ENCODE measurements at regions not wholly inside any gene's neighbourhood (a gene's known extent, or its start where the extent isn't known, plus 50 kb on each side); places are given as distances from the start of the nearest gene placed in this dataset.

DNA sequence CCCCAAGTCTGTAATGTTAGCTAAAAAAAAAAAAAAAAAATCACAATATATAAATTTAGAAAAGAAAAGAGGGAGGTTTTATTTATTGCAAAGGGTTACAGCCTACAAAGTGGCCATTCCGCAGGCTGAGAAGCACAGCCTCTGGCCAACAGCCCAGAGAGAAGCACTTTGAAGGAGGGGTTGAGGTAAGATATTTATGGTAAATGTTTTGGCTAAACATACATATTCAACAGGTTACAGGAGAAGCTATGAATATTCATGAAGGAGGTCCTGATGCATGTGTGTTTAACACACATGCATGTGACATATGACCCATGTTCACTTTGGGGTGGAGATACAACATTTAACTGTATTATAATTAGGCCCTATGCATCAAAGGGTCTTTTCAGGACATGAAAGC, 158.5 kb downstream of the TMEM114 start:
- H3K27me3 Mint-ChIP-seq (ENCODE audit: unreplicated experiment): no peaks in the 10 kb centered on the region
- H3K27ac Mint-ChIP-seq (ENCODE audit: unreplicated experiment): no peak overlapping the region
- H3K36me3 Mint-ChIP-seq (ENCODE audit: low read depth, unreplicated experiment): no peaks in the 10 kb centered on the region
- DNase-seq (ENCODE audit: low spot score): no peak
- H3K4me3 Mint-ChIP-seq (ENCODE audit: unreplicated experiment): no peak overlapping the region
- TF ChIP-seq, protein P1, sequence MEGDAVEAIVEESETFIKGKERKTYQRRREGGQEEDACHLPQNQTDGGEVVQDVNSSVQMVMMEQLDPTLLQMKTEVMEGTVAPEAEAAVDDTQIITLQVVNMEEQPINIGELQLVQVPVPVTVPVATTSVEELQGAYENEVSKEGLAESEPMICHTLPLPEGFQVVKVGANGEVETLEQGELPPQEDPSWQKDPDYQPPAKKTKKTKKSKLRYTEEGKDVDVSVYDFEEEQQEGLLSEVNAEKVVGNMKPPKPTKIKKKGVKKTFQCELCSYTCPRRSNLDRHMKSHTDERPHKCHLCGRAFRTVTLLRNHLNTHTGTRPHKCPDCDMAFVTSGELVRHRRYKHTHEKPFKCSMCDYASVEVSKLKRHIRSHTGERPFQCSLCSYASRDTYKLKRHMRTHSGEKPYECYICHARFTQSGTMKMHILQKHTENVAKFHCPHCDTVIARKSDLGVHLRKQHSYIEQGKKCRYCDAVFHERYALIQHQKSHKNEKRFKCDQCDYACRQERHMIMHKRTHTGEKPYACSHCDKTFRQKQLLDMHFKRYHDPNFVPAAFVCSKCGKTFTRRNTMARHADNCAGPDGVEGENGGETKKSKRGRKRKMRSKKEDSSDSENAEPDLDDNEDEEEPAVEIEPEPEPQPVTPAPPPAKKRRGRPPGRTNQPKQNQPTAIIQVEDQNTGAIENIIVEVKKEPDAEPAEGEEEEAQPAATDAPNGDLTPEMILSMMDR (IDR thresholded peaks at IDR 0.05; ENCODE audit: unreplicated experiment): no peak
- H3K9me3 Mint-ChIP-seq (ENCODE audit: unreplicated experiment): no peaks in the 10 kb centered on the region
- no peaks in the 10 kb centered on the region for H3K4me1 Mint-ChIP-seq (ENCODE audit: unreplicated experiment)

- Mint-ChIP-seq H3K27me3 (ENCODE audit: unreplicated experiment) (no peaks in the 10 kb centered on the region), H3K4me1 (ENCODE audit: unreplicated experiment) (no peaks in the 10 kb centered on the region), H3K9me3 (ENCODE audit: unreplicated experiment) (no peaks in the 10 kb centered on the region), H3K36me3 (ENCODE audit: low read depth, unreplicated experiment) (no peaks in the 10 kb centered on the region), H3K27ac (ENCODE audit: unreplicated experiment) (no peak overlapping the region), H3K4me3 (ENCODE audit: unreplicated experiment) (no peak overlapping the region)
- no peak for DNase-seq (ENCODE audit: low spot score)
- TF ChIP-seq, protein P1 (IDR thresholded peaks at IDR 0.05; ENCODE audit: unreplicated experiment): no peak
Measured at GRCh38 chr16:8430401-8430800, 159.9 kb downstream of the TMEM114 start.

DNA sequence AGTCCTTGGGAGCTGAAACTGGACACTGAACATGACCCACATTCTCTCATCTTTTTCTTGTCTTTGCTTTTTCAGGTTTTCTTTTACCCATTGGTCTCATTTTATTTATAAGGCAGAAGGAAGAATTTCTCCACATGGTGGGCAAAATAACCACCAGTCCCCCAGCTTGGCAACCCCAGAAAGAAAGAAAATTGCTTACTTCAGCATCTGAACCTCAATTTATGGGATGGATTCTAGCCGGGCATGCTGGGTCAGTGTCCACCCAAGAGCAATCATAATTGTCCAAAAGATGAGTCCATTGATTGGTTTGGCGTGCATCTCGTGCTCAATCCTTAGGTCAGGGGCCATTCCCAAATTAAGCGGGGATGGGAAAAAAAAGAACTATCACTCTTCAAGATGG, 163.7 kb downstream of the TMEM114 start:
- H3K36me3 Mint-ChIP-seq (ENCODE audit: low read depth, unreplicated experiment): no peaks in the 10 kb centered on the region
- no peak for DNase-seq (ENCODE audit: low spot score)
- TF ChIP-seq, protein P1 (IDR thresholded peaks at IDR 0.05; ENCODE audit: unreplicated experiment): no peak

DNA sequence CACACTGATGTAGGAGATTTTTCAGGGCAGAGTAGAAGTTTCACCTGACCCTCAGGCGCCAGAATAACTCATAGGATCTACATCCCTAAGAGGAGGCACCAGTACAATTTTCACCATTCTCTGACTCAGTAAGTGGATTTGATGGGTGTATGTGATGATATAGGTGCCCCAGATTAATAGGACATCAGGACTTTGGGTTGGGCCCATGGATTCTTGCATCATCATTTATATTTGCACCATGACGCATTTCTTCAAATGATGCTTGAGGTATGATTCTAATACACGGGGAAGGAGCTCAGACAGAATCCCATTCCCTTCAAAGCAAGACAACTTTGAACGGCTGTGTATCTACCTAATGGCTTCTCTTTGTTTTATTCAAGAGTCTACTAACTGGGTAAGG, 173.2 kb downstream of the TMEM114 start:
- Mint-ChIP-seq H3K27me3 (ENCODE audit: unreplicated experiment) (peaks cover 1% of the 10 kb centered on the region), H3K36me3 (ENCODE audit: low read depth, unreplicated experiment) (no peaks in the 10 kb centered on the region), H3K27ac (ENCODE audit: unreplicated experiment) (no peak overlapping the region)

More for the DNA sequence above, 163.7 kb downstream of the TMEM114 start:
- H3K27me3 Mint-ChIP-seq (ENCODE audit: unreplicated experiment): no peaks in the 10 kb centered on the region
- H3K4me3 Mint-ChIP-seq (ENCODE audit: unreplicated experiment): no peak overlapping the region
- H3K9me3 Mint-ChIP-seq (ENCODE audit: unreplicated experiment): no peaks in the 10 kb centered on the region
- no peaks in the 10 kb centered on the region for H3K4me1 Mint-ChIP-seq (ENCODE audit: unreplicated experiment)
- H3K27ac Mint-ChIP-seq (ENCODE audit: unreplicated experiment): no peak overlapping the region

GRCh38 chr16:8408855-8409567, 181.3 kb downstream of the TMEM114 start:
- TF ChIP-seq, protein P1 (IDR thresholded peaks at IDR 0.05; ENCODE audit: unreplicated experiment): no peak
- no peaks in the 10 kb centered on the region for H3K36me3 Mint-ChIP-seq (ENCODE audit: low read depth, unreplicated experiment)
- H3K4me1 Mint-ChIP-seq (ENCODE audit: unreplicated experiment): no peaks in the 10 kb centered on the region
- H3K4me3 Mint-ChIP-seq (ENCODE audit: unreplicated experiment): no peak overlapping the region
- H3K27me3 Mint-ChIP-seq (ENCODE audit: unreplicated experiment): peaks cover 2% of the 10 kb centered on the region
- no peak overlapping the region for H3K27ac Mint-ChIP-seq (ENCODE audit: unreplicated experiment)
- DNase-seq (ENCODE audit: low spot score): no peak
- H3K9me3 Mint-ChIP-seq (ENCODE audit: unreplicated experiment): no peaks in the 10 kb centered on the region

More for the DNA sequence above, 173.2 kb downstream of the TMEM114 start:
- Mint-ChIP-seq H3K4me3 (ENCODE audit: unreplicated experiment) (no peak overlapping the region), H3K4me1 (ENCODE audit: unreplicated experiment) (no peaks in the 10 kb centered on the region), H3K9me3 (ENCODE audit: unreplicated experiment) (no peaks in the 10 kb centered on the region)
- no peak for DNase-seq (ENCODE audit: low spot score)
- TF ChIP-seq, protein P1 (IDR thresholded peaks at IDR 0.05; ENCODE audit: unreplicated experiment): no peak

Data from endothelial cell (in vitro differentiated cells).